ENCODE measurements at regions not wholly inside any gene's neighbourhood (a gene's known extent, or its start where the extent isn't known, plus 50 kb on each side); places are given as distances from the start of the nearest gene placed in this dataset.
A peak's percentile ranks its signal among the peaks of the same experiment; 100 is the strongest.
"Not testable (repeated sequence)": the region's sequence is repeated elsewhere in the genome, so short reads cannot be mapped to it uniquely, and the experiment has no call there.

GRCh38 chr2:17149945-17150344 is 368.3 kb downstream of the RAD51AP2 start:
- no peak for DNase-seq (ENCODE audit: extremely low read depth, low read depth)
- no peak for TF ChIP-seq CTCF (IDR thresholded peaks at IDR 0.05; ENCODE audit: low read depth, low read length)

DNA sequence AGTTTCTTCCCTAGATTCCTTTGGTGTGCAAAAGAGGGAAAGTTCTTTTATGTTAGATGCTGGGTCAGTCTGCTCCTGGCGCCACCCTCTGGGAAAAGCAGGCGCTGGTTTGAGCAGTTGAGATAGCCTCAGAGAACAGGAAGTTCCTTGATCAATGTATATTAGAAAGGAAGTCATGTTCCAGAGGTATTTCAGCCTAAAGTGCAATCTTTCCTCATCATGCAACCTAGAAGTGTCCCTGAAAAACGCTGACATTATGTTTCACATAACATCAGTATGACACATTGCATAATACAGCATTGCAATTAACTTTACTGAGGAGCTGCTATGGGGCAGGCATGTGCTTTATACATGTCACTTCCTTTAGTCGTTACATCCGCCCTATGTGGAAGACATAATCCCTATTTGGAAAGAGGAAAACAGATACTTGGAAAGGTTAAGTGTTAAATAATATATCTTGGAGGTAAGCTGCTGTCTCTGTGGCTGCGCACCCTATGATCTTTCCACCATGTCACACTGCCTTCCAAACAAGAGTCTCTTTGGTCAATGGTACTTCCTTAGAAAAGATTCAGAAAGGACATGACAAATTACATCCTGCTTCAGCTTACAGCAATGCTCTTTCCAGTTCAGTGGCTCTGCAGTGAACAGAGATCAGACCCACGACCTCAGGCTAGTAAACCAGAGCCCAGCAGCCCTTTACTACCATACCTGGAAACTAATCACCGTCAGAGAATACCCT is 369.7 kb downstream of the RAD51AP2 start:
- peak; percentile 58 for TF ChIP-seq CTCF (IDR thresholded peaks at IDR 0.05; ENCODE audit: low read depth, low read length)
- DNase-seq (ENCODE audit: extremely low read depth, low read depth), result no peak

DNA sequence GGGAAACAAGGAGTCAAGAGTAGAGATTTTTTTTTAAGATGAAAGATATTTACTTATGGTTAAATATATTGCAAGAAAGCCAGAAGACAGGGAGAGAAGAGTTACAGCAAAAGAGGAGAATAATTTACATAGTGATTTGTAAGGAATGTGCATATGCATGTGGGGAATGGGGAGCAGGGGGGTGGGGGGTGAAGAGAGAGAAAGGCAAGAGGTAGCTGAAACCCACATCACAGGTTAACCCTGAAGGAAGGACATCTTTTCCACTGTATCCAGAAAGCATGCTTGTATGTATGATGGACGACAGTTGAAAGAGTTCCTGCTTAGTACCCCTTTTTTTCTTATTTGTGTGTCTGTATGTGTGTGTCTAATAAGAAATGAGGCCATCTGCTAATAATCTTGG is 371.9 kb downstream of the RAD51AP2 start:
- TF ChIP-seq CTCF (IDR thresholded peaks at IDR 0.05; ENCODE audit: low read depth, low read length), result no peak
- no peak for DNase-seq (ENCODE audit: extremely low read depth, low read depth)

- no peak for DNase-seq (ENCODE audit: extremely low read depth, low read depth)
- TF ChIP-seq CTCF (IDR thresholded peaks at IDR 0.05; ENCODE audit: low read depth, low read length), result no peak
Measured at GRCh38 chr2:17136877-17137276, 381.4 kb downstream of the RAD51AP2 start.

GRCh38 chr2:17136231-17136630 is 382.0 kb downstream of the RAD51AP2 start:
- no peak for DNase-seq (ENCODE audit: extremely low read depth, low read depth)
- TF ChIP-seq CTCF (IDR thresholded peaks at IDR 0.05; ENCODE audit: low read depth, low read length), result no peak

DNA sequence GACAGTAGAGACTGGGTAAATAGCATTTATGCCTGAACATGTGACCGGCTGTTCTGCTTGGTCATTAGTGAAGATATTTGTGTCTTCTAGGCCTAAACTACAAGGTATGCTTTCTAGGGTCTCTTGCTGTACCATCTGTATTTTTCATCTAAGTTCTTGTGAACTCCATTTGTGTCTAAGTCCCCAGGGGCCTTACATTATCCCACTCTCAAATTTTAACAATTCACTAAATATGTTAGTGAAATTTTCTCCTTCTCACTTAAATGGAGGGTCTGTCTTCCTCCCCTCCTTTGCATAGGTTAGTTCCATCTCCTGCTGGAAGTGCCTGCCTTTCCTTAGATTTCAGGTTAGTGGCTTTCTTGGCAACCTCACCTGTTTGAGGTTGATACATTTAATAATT is 382.6 kb downstream of the RAD51AP2 start:
- TF ChIP-seq CTCF (IDR thresholded peaks at IDR 0.05; ENCODE audit: low read depth, low read length), result no peak
- DNase-seq (ENCODE audit: extremely low read depth, low read depth), result no peak

DNA sequence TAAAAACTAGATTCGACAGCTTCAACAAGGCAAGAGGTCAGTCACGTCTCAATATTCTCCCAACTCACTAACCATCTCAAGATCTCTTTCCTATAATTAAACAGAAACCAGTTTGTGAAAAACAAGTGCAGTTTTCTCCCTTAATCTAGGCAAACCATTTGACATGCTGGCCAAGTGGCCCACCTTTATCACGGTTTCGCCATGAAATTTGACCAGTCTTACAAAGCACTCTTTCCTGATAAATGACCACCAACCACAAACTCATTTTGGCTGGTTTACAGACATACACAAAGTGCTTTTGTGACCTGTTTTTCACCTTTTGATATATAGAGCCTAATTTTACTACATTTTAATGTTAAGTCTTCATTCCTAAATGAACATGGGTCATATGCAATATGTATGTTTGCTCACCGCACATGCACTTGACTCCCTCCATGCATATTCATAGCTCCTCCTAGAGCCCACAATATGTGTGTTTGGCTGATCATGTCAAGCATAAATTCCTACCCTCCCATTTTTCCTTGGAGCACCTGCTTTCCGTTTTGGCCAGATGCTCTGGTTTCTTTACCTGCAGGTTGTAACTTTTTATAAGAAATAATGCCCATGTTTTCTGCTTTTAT is 385.1 kb downstream of the RAD51AP2 start:
- no peak for DNase-seq (ENCODE audit: extremely low read depth, low read depth)
- no peak for TF ChIP-seq CTCF (IDR thresholded peaks at IDR 0.05; ENCODE audit: low read depth, low read length)

GRCh38 chr2:17130627-17131026 is 387.6 kb downstream of the RAD51AP2 start:
- DNase-seq (ENCODE audit: extremely low read depth, low read depth), result not testable (repeated sequence)

Data from AG09319 (cell line).